ENCODE measurements at regions not wholly inside any gene's neighbourhood (a gene's known extent, or its start where the extent isn't known, plus 50 kb on each side); places are given as distances from the start of the nearest gene placed in this dataset.

DNA sequence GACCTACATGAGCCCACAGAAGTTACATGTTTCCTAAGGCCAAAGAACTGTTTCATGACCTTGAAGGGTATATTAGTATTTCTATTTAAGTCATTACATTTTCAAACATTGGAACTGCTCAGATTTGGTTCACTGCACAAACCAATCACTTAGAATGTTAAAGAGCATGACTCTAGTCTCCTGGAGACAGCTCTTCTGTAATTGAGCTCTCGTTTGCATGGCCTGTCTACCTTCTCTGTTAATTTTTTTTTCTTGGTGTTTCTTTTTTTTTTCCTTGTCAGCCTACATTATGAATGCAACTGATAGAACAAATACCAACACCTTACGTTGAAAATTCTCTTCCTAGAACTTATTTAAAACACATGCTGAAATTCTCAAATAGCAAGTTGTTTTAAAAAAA, 860.2 kb upstream of the MAP3K7 start:
- TF ChIP-seq POLR2AphosphoS5 (IDR thresholded peaks at IDR 0.05; ENCODE audit: low read depth, low read length) (no peak), POLR2A (IDR thresholded peaks at IDR 0.05; ENCODE audit: low read depth, low read length) (no peak)
